Kidney (tissue), 13 donors: ENCODE measurements at regions not wholly inside any gene's neighbourhood (a gene's known extent, or its start where the extent isn't known, plus 50 kb on each side); places are given as distances from the start of the nearest gene placed in this dataset.

Source experiments
- DNase-seq, 5 donors: peaks; one replicate each; pipeline ENCODE4 v3.0.0-alpha.2; 2013 to 2020
- FAIRE-seq: peaks from 2 replicates; lab custom pipeline; 2012; peaks lifted over from hg19 to GRCh38; lab: Jason Lieb, UNC
- H3K27ac ChIP-seq, 2 donors: one replicate each; pipeline ENCODE4 v1.7.0; 2013; ENCODE audit warnings: low read depth in 2 of 2, low read length in 2 of 2, inconsistent platforms in 1 of 2
- H3K27me3 ChIP-seq: one replicate; pipeline ENCODE4 v1.7.1; 2013; ENCODE audit warnings: low read length, inconsistent platforms; ENCODE audit not compliant: control insufficient read depth, insufficient read depth
- H3K36me3 ChIP-seq, 3 donors: one replicate each; pipeline versions ENCODE4 v1.7.0 to v1.7.1; 2013; ENCODE audit warnings: low read length in 3 of 3, control low read depth in 1 of 3, inconsistent platforms in 1 of 3; ENCODE audit not compliant: insufficient read depth in 3 of 3, control insufficient read depth in 2 of 3
- H3K4me1 ChIP-seq, 3 donors: one replicate each; pipeline versions ENCODE4 v1.7.0 to v1.7.1; 2013; ENCODE audit warnings: low read length in 3 of 3, inconsistent platforms in 1 of 3, low read depth in 1 of 3; ENCODE audit not compliant: control insufficient read depth in 2 of 3, insufficient read depth in 2 of 3
- H3K4me3 ChIP-seq, 3 donors: one replicate each; pipeline versions ENCODE4 v1.7.0 to v1.8.1; 2013; ENCODE audit warnings: low read length in 3 of 3, control low read depth in 1 of 3, inconsistent platforms in 1 of 3
- H3K9ac ChIP-seq, 3 donors: one replicate each; pipeline versions ENCODE4 v1.7.0 to v1.7.1; 2013; ENCODE audit warnings: low read length in 3 of 3, control low read depth in 1 of 3, inconsistent platforms in 1 of 3
- H3K9me3 ChIP-seq, 3 donors: one replicate each; pipeline versions ENCODE4 v1.7.0 to v1.7.1; 2013; ENCODE audit warnings: low read length in 3 of 3, control low read depth in 1 of 3, inconsistent platforms in 1 of 3; ENCODE audit not compliant: control insufficient read depth in 2 of 3, insufficient read depth in 1 of 3
- CTCF ChIP-seq: IDR thresholded peaks from 3 replicates; pipeline ENCODE4 v1.5.1; 2012; ENCODE audit warnings: mild to moderate bottlenecking, moderate library complexity, borderline replicate concordance; ENCODE audit not compliant: insufficient read depth; ENCODE audit errors: extremely low read depth
- intact Hi-C: fragments of 100-400 bp; cut with DNase I; formaldehyde crosslinking; loops from one replicate; pipeline ENCODE4 v1.11.1; 2022
- donor health status: control.
- donor health status: control.
- donor health status: control.
- donor health status: control.
- donor health status: control.
- donor health status: DM: yes; HTN: yes; CAD: no.
- donor health status: Normal renal cell carcinoma (clear cell type).

- H3K4me3 ChIP-seq: no peak overlapping the region
- TF ChIP-seq CTCF: no peak
- intact Hi-C loops: no loop called here
- DNase-seq (peak in 3 of 5 donors; percentile 21 to 70 (median 70)), FAIRE-seq (no peak)
- H3K4me1 ChIP-seq: no peaks in the 10 kb centered on the region
- no peaks in the 10 kb centered on the region for H3K9me3 ChIP-seq
- H3K27ac ChIP-seq: no peak overlapping the region
- no peaks in the 10 kb centered on the region for H3K36me3 ChIP-seq
- H3K27me3 ChIP-seq: no peaks in the 10 kb centered on the region
- H3K9ac ChIP-seq: no peak overlapping the region
Observed at GRCh38 chr13:53642306-53642705, 613.7 kb downstream of the OLFM4 start.

GRCh38 chr13:53648673-53649072 is 620.1 kb downstream of the OLFM4 start:
- intact Hi-C loops: no loop called here
- H3K36me3 ChIP-seq: no peaks in the 10 kb centered on the region
- H3K4me1 ChIP-seq: no peaks in the 10 kb centered on the region
- no peak overlapping the region for H3K9ac ChIP-seq
- no peak overlapping the region for H3K27ac ChIP-seq
- DNase-seq: no peak
- no peaks in the 10 kb centered on the region for H3K9me3 ChIP-seq
- TF ChIP-seq CTCF: no peak
- no peak for FAIRE-seq
- no peaks in the 10 kb centered on the region for H3K27me3 ChIP-seq
- H3K4me3 ChIP-seq: no peak overlapping the region

DNA sequence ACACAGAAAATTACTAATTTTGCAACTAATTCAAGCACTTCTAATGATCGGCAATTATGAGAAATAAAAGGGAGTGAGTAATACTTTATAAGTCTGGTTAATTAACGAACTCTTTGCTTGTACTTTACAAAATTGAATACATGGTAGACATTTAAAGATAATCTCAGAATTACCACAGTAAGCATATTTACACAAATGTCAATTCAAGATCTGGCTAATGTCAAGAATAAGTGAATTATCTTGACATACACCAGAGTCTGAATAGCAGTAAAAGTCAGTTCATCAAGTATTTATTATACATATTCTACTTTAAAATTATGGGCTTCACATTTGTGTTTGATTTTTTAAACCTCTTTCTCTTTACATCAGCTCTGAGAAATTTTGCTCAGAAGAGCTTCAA is 643.4 kb downstream of the OLFM4 start:
- H3K27ac ChIP-seq: no peak overlapping the region
- DNase-seq (no peak), FAIRE-seq (no peak)
- H3K36me3 ChIP-seq: no peaks in the 10 kb centered on the region
- no peak overlapping the region for H3K4me3 ChIP-seq
- TF ChIP-seq CTCF: no peak
- H3K9me3 ChIP-seq: peaks cover 0 to 2% (median 0%) of the 10 kb centered on the region in 3 donors
- H3K9ac ChIP-seq: no peak overlapping the region
- H3K4me1 ChIP-seq: no peaks in the 10 kb centered on the region
- H3K27me3 ChIP-seq: no peaks in the 10 kb centered on the region
- intact Hi-C loops: no loop called here

DNA sequence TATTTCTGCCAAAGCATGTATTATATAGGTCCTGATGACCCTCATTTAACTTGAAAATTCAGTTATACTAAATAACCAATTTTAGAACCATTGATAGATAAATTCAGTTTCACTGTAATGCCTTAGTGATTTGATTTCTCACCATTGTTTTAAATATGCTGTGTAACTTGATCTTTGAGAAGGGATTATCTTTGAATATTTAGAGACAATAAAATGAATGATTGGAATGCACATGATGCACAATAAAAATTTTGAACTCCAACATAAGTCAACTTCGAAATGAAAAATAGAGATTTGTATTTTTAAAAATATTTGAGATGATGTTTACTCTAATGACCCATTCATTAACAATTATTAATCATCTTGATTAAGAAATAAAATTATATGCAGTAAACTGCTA is 654.5 kb downstream of the OLFM4 start:
- no peak for DNase-seq
- no peak for TF ChIP-seq CTCF
- H3K9ac ChIP-seq: no peak overlapping the region
- no peak overlapping the region for H3K4me3 ChIP-seq
- H3K4me1 ChIP-seq: no peaks in the 10 kb centered on the region
- H3K27ac ChIP-seq: no peak overlapping the region
- intact Hi-C loops: no loop called here
- no peaks in the 10 kb centered on the region for H3K36me3 ChIP-seq
- FAIRE-seq: no peak
- peaks cover 0 to 2% (median 0%) of the 10 kb centered on the region in 3 donors for H3K9me3 ChIP-seq
- no peaks in the 10 kb centered on the region for H3K27me3 ChIP-seq
